GF-D8 (cell line): ENCODE measurements at regions not wholly inside any gene's neighbourhood (a gene's known extent, or its start where the extent isn't known, plus 50 kb on each side); places are given as distances from the start of the nearest gene placed in this dataset.
"Not testable (repeated sequence)": the region's sequence is repeated elsewhere in the genome, so short reads cannot be mapped to it uniquely, and the experiment has no call there.

Source experiments
- DNase-seq: peaks from one replicate; lab custom pipeline; 2025; lab: John Stamatoyannopoulos, UW

GRCh38 chr7:156590212-156590611 lies 50.4 kb upstream of the RNF32 start:
- no peak for DNase-seq

DNA sequence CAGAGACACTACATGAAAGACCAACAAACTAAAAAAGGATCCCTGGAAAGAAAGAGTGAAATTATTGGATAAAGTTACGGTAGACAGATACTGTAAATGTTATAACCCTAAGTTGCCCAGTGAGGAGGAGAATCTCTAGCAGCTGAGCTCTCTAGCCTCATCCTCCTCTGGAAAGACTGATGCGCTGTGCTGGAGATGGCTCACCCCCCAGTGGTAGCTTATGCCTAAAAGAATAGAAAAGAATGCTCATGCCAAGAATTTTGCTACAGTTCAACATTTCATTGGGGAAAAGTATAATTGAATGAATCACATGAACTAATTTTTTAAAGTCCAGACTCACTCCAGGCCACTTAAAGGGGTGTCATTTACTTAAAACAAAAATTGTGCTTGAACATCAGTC lies 50.8 kb upstream of the RNF32 start:
- no peak for DNase-seq

DNA sequence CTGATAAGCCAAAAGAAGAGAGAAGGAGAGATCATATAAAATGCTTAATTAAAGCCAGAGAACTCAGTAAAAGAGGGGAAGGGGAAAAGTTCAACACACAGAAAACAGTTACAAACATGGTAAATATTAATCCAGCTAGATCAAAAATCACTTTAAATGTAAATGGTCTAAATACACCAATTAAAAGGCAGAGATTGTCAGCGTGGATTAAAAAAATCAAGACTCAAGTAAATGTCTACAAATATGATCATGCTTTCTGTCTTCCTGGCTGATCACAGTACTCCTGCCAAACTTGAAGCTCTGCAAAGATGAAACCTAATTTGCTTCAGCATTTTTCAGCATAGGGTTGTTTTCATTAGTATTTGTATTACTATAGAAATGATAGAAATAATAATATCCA lies 54.6 kb upstream of the RNF32 start:
- DNase-seq = no peak

DNA sequence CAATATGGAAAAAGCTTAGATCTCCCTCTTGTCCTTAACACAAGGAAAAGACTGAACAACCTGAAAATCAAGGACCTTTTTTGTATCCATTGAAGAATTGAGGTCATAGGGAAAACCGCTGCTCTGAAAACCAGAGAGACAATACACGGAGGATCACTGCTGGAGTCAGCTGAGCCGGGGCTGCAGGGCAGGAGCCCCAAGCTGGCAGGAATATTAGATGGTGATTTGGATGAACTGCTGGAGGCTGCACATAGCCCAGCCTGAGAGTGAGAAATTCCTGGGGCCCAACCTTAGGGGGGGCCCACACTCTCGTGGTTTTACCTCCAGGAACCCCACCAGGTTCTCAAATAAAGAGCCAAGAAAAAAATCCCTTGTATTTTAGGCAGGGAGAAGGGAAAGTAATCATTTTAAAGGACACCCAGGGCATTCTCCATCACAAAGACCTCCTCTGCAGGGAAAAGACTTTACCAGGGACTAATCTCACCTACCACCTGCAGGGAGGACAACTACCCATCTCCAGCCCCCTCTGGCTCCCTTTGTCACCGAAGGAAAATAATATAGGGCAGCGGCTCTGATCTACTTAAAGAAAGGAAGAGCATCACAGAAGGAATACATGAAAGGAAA lies 55.4 kb upstream of the RNF32 start:
- DNase-seq = no peak

- no peak for DNase-seq
Measured at GRCh38 chr7:156582591-156583123, 57.9 kb upstream of the RNF32 start.

DNA sequence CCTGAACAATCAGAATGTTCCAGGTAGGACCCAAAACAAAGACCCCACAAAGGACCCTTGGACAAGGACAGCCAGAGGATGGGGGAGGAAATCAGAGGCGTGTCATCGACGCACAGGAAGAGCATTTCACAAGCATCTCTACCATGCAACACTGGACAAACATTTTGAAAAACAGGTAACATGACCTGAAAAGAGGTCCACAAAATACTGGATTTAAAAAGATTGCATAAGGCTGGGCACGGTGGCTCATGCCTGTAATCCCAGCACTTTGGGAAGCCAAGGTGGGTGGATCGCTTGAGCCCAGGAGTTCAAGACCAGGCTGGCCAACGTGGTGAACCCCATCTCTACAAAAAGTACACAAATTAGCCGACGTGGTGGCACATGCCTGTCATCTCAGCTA lies 60.5 kb upstream of the RNF32 start:
- no peak for DNase-seq

GRCh38 chr7:156579566-156579965 lies 61.0 kb upstream of the RNF32 start:
- no peak for DNase-seq

DNA sequence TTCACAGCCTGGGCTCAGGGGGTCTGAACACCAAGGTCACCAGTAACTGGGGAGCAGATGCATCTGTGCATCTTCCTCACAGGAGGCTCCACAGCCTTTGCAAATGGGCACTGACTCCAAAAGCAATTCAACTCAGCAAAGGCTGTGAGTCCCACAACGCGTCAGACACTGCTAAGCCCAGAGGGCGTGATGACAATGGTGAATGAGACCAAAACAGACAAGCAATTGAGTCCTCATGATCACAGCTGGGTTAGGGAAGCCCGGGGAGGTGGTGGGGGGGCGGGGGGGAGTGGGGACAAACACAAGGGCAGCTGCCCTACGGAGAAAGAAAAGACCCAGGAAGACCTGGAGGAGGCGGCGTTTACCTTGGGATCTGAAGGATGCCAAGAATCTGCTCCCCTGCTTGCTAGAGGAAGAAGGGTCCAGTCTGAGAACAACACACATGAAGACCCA lies 61.6 kb upstream of the RNF32 start:
- DNase-seq = no peak

DNA sequence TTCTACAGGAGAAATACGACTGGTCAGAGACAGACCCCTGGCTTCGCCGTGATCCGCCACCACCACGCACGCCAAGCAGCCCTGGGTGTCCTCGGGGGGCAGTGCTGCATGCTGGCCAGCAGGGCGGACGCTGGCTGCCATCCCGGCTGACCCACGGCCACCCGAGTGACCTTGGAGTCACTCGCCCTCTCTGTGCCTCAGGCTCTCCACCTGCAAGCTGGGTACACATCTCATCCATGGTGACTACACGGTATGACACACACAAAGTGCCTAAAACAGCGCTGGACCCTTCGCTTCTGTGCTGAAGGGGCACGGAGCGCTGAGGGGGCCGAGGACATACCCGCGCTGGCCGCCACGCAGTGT lies 62.0 kb upstream of the RNF32 start:
- DNase-seq = no peak

DNA sequence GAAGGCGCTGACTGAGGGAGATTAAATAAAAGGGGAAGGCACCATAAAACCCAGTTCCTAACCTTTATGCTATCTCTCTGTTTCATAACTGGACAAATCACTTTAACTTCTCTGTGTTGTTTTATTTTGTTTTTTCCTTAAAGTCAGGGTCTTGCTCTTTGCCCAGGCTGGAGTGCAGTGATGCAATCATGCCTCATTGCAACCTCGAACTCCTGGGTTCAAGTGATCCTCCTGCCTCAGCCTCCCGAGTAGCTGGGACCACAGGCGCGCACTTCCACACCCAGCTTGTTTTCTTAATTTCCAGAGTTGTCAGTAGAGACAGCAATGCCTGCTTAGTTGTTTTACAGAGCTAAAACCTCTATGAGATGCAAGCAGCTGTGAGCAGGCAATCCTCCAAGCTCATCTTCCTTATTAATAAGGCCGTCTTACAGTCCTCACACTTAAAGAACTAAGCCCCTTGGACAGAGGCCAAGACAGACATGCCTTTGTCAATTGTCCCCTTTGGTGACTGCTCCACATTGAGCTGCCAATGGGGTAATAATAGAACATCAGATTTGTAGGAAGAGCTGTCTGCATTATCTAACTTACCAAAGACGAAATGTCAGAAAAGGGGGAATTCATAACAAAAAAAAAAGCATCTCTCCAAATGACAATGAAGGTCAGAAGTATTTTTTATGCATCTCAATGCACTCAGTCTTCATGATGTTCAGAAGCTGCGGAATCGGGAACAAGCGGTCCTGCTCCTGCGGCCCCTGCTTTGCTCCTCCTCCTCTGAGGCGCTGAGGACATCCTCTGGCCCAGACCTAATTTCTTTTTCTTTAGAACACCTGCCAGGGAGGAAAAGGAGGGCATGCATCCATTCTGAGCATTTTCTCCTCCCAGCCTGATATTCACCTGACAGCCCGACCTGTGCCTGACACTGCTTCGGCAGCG lies 62.7 kb upstream of the RNF32 start:
- no peak for DNase-seq

- no peak for DNase-seq
Measured at GRCh38 chr7:156576216-156577058, 64.1 kb upstream of the RNF32 start.

DNA sequence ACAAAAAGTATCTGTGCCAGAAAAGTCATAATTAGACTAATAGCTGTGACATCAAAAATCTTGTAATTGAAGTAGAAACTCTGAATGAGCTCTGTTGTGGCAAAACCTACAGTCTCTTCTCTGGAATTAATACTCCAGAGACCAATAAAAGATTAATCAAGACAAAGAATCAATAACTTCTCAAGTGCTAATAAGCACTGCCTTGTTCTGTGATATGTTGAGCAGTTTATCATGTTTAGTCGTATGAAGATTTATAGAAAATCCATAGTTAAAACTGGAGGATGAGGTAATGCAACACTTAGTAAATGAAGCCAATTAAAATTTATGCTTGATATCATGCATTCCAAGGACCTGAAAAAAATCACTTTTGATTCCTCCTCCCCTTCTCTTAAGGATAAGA lies 72.3 kb upstream of the RNF32 start:
- no peak for DNase-seq

GRCh38 chr7:156566812-156567549 lies 73.6 kb upstream of the RNF32 start:
- no peak for DNase-seq

DNA sequence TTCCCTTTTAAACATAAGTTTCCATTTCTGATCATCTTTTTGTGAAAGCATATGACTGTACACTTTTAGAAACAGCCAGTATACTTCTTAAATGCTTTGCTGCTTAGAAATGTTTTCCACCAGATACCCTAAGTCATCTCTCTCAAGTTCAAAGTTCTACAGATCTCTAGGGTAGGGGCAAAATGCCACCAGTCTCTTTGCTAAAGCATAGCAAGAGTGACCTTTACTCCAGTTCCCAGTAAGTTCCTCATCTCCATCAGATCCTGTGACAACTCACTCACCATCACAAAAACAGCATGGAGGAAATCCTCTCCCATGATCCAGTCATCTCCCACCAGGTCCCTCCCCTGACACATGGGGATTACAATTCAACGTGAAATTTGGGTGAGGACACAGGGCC lies 75.6 kb upstream of the RNF32 start:
- DNase-seq = not testable (repeated sequence)

DNA sequence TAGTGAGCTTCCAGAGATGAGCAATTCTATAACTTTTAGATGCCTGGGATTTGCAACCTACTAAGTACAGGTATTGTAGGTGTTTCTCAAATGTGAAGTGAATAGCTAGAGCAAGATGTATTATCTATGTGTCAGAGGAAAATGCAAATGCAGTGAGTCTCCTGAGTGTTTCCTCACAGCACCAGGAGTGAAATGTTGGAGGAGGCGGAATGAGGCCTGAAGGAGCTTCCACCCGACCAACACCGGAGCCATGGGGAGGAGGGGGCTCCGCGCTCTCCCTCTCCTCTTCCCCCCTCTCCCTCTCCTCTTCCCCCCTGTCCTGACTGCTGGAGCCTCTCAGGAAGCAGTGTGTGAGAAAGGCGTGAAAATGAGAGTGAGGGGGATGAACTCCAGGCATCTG lies 79.9 kb upstream of the RNF32 start:
- DNase-seq = no peak

GRCh38 chr7:156560075-156560474 lies 80.5 kb upstream of the RNF32 start:
- DNase-seq = no peak

DNA sequence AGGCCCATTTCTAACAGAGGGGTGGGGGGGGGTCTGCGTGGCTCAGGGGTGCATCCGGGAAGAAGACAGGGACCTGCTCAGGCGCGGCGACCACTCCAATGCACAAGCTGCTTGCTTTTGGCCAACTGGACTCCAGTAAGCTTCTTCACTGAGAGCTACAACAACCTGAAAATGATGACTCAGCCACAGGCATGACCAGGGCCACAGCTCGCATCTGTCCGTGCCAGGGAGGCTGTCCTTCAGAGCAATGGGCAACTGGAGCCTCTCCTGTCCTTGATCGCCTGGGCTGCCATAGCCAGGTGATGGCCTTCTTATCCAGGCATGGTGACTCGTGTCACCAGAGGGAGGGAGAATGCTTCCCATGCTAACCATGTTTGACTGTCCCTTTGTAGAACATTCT lies 81.6 kb upstream of the RNF32 start:
- no peak for DNase-seq

GRCh38 chr7:156558198-156558597 lies 82.4 kb upstream of the RNF32 start:
- DNase-seq = no peak

DNA sequence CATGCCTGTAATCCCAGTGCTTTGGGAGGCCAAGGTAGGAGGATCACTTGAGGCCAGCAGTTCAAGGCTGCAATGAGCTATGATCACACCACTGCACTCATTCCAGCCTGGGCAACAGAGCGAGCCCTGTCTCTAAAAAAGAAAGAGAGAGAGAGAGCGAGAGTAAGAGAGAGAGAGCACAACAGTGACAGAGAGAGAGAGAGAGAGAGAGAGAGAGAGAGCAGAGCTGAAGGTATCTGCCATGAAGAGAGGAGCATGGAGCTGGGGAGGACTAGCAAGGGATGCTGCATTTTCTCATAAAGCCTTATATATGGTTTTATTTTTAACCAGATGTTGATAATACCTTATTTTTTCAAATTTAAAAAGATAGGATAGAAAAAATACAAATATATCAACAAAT lies 84.5 kb upstream of the RNF32 start:
- DNase-seq = no peak

- no peak for DNase-seq
Measured at GRCh38 chr7:156554488-156554887, 86.1 kb upstream of the RNF32 start.

DNA sequence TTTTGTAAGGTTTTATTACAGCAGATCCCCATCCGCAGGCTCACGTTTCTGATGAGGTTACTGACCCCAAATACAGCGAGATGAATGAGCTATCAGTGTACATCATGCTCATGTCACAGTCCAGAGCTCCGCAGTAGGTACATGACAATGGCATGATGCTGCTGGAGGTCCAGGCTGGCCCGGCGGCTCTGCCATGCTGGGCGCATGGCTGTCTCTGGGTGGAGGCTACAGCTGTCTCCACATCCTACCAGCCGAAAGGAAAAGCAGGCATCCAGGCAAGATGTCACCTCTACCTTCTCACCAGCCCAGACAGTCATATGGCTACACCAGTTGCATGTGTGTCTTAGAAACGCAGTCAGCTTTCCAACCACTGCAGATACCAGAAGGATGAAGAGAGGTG lies 90.9 kb upstream of the RNF32 start:
- DNase-seq = no peak
